Germinal center (tissue), 1 donor: ENCODE measurements at regions not wholly inside any gene's neighbourhood (a gene's known extent, or its start where the extent isn't known, plus 50 kb on each side); places are given as distances from the start of the nearest gene placed in this dataset.
"Not testable (repeated sequence)": the region's sequence is repeated elsewhere in the genome, so short reads cannot be mapped to it uniquely, and the experiment has no call there.

Experiments used
- DNase-seq: peaks from one replicate; pipeline ENCODE4 v3.0.0; 2012; ENCODE audit warnings: mixed read lengths, low spot score

GRCh38 chr3:56955492-56956111, 104.9 kb upstream of the SPATA12 start:
- DNase-seq = no peak

- DNase-seq = no peak
Measured at GRCh38 chr3:56954125-56954524, 106.3 kb upstream of the SPATA12 start.

- no peak for DNase-seq
Measured at GRCh38 chr3:56952846-56953245, 107.6 kb upstream of the SPATA12 start.

- DNase-seq = no peak
Measured at GRCh38 chr3:56952061-56952460, 108.4 kb upstream of the SPATA12 start.

GRCh38 chr3:56951366-56951765, 109.1 kb upstream of the SPATA12 start:
- DNase-seq = no peak

GRCh38 chr3:56945378-56945777, 115.1 kb upstream of the SPATA12 start:
- DNase-seq = not testable (repeated sequence)

- DNase-seq = no peak
Measured at GRCh38 chr3:56942523-56942922, 117.9 kb upstream of the SPATA12 start.

GRCh38 chr3:56940976-56941375, 119.5 kb upstream of the SPATA12 start:
- no peak for DNase-seq

- DNase-seq = no peak
Measured at GRCh38 chr3:56940321-56940720, 120.1 kb upstream of the SPATA12 start.

- DNase-seq = no peak
Measured at GRCh38 chr3:56939834-56940233, 120.6 kb upstream of the SPATA12 start.

GRCh38 chr3:56938530-56938929, 121.9 kb upstream of the SPATA12 start:
- DNase-seq = no peak

- no peak for DNase-seq
Measured at GRCh38 chr3:56937580-56937979, 122.9 kb upstream of the SPATA12 start.

GRCh38 chr3:56935811-56936210, 124.7 kb upstream of the SPATA12 start:
- DNase-seq = no peak

- not testable (repeated sequence) for DNase-seq
Measured at GRCh38 chr3:56934481-56934880, 126.0 kb upstream of the SPATA12 start.

- no peak for DNase-seq
Measured at GRCh38 chr3:56933803-56934202, 126.7 kb upstream of the SPATA12 start.

GRCh38 chr3:56932866-56933265, 127.6 kb upstream of the SPATA12 start:
- no peak for DNase-seq

GRCh38 chr3:56931836-56932235, 128.6 kb upstream of the SPATA12 start:
- no peak for DNase-seq

GRCh38 chr3:56930706-56931105, 129.0 kb upstream of the ARHGEF3 start:
- no peak for DNase-seq

GRCh38 chr3:56929809-56930615, 128.3 kb upstream of the ARHGEF3 start:
- no peak for DNase-seq

GRCh38 chr3:56928379-56929068, 126.8 kb upstream of the ARHGEF3 start:
- DNase-seq = no peak

- no peak for DNase-seq
Measured at GRCh38 chr3:56927855-56928254, 126.1 kb upstream of the ARHGEF3 start.

GRCh38 chr3:56926947-56927282, 125.2 kb upstream of the ARHGEF3 start:
- no peak for DNase-seq

- DNase-seq = no peak
Measured at GRCh38 chr3:56926243-56926946, 124.6 kb upstream of the ARHGEF3 start.
